ENCODE measurements at regions not wholly inside any gene's neighbourhood (a gene's known extent, or its start where the extent isn't known, plus 50 kb on each side); places are given as distances from the start of the nearest gene placed in this dataset.
A peak's percentile ranks its signal among the peaks of the same experiment; 100 is the strongest.

DNA sequence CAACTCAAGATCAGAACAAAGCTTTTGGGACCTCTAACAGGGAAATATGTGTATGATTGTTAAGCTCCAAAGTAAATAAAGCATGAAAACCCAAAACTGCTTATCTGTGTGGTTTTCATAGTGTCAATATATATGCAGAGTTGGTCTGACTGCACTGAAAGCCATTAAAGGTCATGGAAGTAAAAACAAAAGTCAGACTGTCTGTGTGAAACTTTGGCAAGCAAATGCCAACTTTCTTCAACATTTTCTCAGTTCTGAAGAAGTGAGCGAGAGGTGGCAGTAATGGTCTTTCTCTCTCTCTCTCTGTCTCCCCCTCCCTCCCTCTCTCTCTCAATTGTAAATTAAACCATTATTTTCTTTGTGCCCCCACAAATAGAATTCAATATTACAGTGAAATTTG lies 100.1 kb upstream of the S1PR1 start:
- Histone ChIP-seq H3K9me3 (no peaks in the 10 kb centered on the region), H3K27ac (no peak overlapping the region), H3K36me3 (no peaks in the 10 kb centered on the region), H3K27me3 (no peaks in the 10 kb centered on the region), H3K4me1 (peaks cover 0 to 4% (median 0%) of the 10 kb centered on the region in 3 donors), H3K4me3 (no peak overlapping the region)
- 68 to 74% methylated on average over 1 of the region's 1 CpG for WGBS, 2 donors
- TF ChIP-seq, protein P1, sequence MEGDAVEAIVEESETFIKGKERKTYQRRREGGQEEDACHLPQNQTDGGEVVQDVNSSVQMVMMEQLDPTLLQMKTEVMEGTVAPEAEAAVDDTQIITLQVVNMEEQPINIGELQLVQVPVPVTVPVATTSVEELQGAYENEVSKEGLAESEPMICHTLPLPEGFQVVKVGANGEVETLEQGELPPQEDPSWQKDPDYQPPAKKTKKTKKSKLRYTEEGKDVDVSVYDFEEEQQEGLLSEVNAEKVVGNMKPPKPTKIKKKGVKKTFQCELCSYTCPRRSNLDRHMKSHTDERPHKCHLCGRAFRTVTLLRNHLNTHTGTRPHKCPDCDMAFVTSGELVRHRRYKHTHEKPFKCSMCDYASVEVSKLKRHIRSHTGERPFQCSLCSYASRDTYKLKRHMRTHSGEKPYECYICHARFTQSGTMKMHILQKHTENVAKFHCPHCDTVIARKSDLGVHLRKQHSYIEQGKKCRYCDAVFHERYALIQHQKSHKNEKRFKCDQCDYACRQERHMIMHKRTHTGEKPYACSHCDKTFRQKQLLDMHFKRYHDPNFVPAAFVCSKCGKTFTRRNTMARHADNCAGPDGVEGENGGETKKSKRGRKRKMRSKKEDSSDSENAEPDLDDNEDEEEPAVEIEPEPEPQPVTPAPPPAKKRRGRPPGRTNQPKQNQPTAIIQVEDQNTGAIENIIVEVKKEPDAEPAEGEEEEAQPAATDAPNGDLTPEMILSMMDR (IDR thresholded peaks at IDR 0.05), result no peak
- ATAC-seq (peak in 3 of 4 donors; percentile 17 to 31 (median 29)), DNase-seq (no peak), FAIRE-seq (no peak)
- intact Hi-C loops (cut with DNase I), result no loop called here

DNA sequence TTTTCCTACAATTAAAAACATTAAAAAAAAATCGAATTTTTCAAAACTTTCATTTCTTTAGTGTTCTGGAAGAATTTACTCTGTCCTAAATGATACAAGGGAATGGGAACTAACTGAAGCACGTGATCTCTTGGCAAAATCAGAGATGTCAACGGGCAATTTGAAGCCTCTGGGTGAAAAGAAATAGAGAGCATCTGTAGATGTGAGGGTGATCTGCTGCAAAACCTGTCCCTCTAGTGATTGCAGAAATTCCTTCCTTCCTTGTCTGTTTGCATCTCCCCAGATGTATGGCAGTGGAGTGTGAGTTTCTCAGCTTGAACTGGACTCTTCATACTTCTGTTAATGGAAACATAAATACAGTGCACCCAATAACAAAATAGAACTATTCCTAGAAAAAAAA lies 100.5 kb upstream of the S1PR1 start:
- no peak overlapping the region for H3K27ac ChIP-seq
- H3K9me3 ChIP-seq, result no peaks in the 10 kb centered on the region
- H3K4me3 ChIP-seq, result no peak overlapping the region
- peaks cover 0 to 4% (median 0%) of the 10 kb centered on the region in 3 donors for H3K4me1 ChIP-seq
- no peak for DNase-seq
- intact Hi-C loops (cut with DNase I), result no loop called here
- 33 to 45% methylated on average over 3 of the region's 3 CpGs for WGBS, 2 donors
- TF ChIP-seq, protein P1 (IDR thresholded peaks at IDR 0.05), result no peak
- ATAC-seq, result no peak
- H3K27me3 ChIP-seq, result no peaks in the 10 kb centered on the region
- H3K36me3 ChIP-seq, result no peaks in the 10 kb centered on the region
- FAIRE-seq, result no peak

DNA sequence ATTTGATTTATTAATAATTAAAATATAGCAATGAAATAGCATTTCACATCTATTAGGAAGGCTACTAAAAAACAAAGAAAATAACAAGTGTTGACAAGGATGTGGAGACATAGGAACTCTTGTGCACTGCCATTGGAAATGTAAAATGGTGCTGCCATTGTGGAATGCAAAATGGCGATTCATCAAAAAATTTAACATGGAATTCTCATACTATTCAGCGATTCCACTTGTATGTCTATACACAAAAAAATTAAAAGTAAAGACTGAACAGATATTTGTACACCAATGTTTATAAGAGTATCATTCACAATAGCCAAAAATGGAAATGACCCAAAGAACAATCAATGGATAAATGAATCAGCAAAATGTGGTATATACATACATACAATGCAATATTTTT lies 101.3 kb upstream of the S1PR1 start:
- no peak for FAIRE-seq
- no peaks in the 10 kb centered on the region for H3K36me3 ChIP-seq
- no peak overlapping the region for H3K4me3 ChIP-seq
- 92 to 95% methylated on average over 2 of the region's 2 CpGs for WGBS, 2 donors
- no peaks in the 10 kb centered on the region for H3K9me3 ChIP-seq
- intact Hi-C loops (cut with DNase I), result no loop called here
- H3K4me1 ChIP-seq, result peaks cover 0 to 4% (median 0%) of the 10 kb centered on the region in 3 donors
- TF ChIP-seq, protein P1 (IDR thresholded peaks at IDR 0.05), result no peak
- DNase-seq, result no peak
- ATAC-seq, result no peak
- no peak overlapping the region for H3K27ac ChIP-seq
- no peaks in the 10 kb centered on the region for H3K27me3 ChIP-seq

DNA sequence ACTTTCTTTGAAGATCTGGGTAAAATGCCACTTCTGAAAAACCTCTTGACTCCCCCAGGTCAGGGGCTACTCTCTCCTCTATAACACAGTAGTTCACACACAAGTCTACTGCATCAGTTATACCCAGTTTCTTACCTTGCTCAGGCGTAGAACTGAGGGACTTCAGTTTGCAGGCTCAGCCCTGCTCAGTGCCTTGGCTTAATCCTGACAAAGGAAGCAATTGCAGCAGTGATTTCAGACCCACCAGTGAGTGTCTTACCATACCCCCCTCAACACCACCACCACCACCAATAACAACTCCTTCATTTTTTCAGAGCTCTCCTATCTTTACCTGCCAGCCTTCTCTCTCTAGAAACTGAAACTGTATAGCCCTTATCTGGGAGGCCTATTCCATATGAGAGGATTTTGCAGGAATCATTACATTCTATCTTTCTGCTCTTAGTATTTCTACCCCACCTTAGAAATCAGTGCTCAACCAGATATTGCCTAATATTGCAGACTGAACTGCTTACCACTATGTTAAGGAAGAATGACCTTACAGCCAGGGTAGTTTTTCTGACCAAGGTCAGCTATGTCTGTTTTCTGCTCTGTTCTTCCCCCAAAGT lies 105.5 kb upstream of the S1PR1 start:
- Histone ChIP-seq H3K4me3 (no peak overlapping the region), H3K27ac (no peak overlapping the region), H3K4me1 (peaks cover 0 to under 1% (median 0%) of the 10 kb centered on the region in 3 donors), H3K27me3 (no peaks in the 10 kb centered on the region), H3K9me3 (no peaks in the 10 kb centered on the region), H3K36me3 (no peaks in the 10 kb centered on the region)
- TF ChIP-seq, protein P1 (IDR thresholded peaks at IDR 0.05), result no peak
- no peak for DNase-seq
- FAIRE-seq, result no peak
- intact Hi-C loops (cut with DNase I), result loop anchor here in 1 of 3 donors (5.0 kb wide), 1 partner anchor 106 kb away; the partner anchor contains the start of gene S1PR1
- WGBS, 2 donors, result 78 to 96% methylated on average over 1 of the region's 1 CpG
- no peak for ATAC-seq

DNA sequence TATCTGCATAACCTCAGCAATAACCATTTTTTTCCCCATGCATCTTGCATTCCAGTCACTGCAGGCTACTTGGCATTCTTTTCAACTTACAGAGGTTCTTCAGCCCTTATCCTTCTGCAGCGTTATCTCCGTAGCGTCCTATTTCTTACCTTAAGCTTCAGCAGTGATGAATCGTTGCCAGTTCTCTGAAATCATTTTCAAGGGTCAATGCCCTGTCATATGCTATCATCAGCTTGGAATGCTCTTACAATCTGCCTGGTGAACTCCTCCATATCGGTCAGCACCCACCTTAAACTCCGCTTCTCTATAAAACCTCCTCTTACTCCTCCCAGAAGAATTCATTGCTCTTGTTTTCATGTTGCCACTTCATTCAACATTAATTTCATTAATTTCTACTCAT lies 105.1 kb upstream of the DPH5 start:
- Histone ChIP-seq H3K27me3 (no peaks in the 10 kb centered on the region), H3K4me1 (no peaks in the 10 kb centered on the region), H3K36me3 (no peaks in the 10 kb centered on the region), H3K9me3 (no peaks in the 10 kb centered on the region), H3K4me3 (no peak overlapping the region), H3K27ac (no peak overlapping the region)
- no peak for DNase-seq
- ATAC-seq, result no peak
- TF ChIP-seq, protein P1 (IDR thresholded peaks at IDR 0.05), result no peak
- no peak for FAIRE-seq
- 59 to 68% methylated on average over 6 of the region's 6 CpGs for WGBS, 2 donors
- intact Hi-C loops (cut with DNase I), result loop anchor here in 1 of 3 donors (5.0 kb wide), 1 partner anchor 107 kb away; the partner anchor contains the start of gene S1PR1
